CD4-positive, alpha-beta T cell treated with Interferon alpha-2 for 1 hour (primary cell): ENCODE measurements at regions not wholly inside any gene's neighbourhood (a gene's known extent, or its start where the extent isn't known, plus 50 kb on each side); places are given as distances from the start of the nearest gene placed in this dataset.
"Not testable (repeated sequence)": the region's sequence is repeated elsewhere in the genome, so short reads cannot be mapped to it uniquely, and the experiment has no call there.

Source experiments
- DNase-seq, 2 donors: peaks; one replicate each; pipeline ENCODE4 v3.0.0-alpha.2; 2020 to 2022

- DNase-seq = no peak
Measured at GRCh38 chr3:191648787-191649186, 187.8 kb downstream of the PYDC2 start.

GRCh38 chr3:191649626-191650025 is 188.7 kb downstream of the PYDC2 start:
- no peak for DNase-seq

DNA sequence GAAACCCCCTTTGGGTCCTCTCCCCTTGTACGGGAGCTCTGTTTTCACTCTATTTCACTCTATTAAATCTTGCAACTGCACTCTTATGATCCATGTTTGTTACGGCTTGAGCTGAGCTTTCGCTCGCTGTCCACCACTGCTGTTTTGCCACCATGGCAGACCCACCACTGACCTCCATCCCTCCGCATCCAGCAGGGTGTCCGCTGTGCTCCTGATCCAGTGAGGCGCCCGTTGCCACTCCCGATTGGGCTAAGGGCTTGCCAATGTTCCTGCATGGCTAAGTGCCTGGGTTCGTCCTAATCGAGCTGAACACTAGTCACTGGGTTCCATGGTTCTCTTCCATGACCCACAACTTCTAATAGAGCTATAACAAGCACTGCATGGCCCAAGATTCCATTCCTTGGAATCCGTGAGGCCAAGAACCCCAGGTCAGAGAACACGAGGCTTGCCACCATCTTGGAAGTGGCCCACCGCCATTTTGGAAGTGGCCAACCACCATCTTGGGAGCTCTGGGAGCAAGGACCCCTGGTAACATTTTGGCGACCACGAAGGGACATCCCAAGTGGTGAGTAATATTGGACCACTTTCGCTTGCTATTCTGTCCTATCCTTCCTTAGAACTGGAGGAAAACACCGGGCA is 197.9 kb downstream of the PYDC2 start:
- DNase-seq = not testable (repeated sequence)

GRCh38 chr3:191662150-191662549 is 201.2 kb downstream of the PYDC2 start:
- not testable (repeated sequence) for DNase-seq

- no peak for DNase-seq
Measured at GRCh38 chr3:191680989-191681597, 220.1 kb downstream of the PYDC2 start.

GRCh38 chr3:191682961-191683360 is 222.0 kb downstream of the PYDC2 start:
- DNase-seq = no peak

- DNase-seq = no peak
Measured at GRCh38 chr3:191686626-191687025, 225.7 kb downstream of the PYDC2 start.

GRCh38 chr3:191688756-191689433 is 227.9 kb downstream of the PYDC2 start:
- no peak for DNase-seq

DNA sequence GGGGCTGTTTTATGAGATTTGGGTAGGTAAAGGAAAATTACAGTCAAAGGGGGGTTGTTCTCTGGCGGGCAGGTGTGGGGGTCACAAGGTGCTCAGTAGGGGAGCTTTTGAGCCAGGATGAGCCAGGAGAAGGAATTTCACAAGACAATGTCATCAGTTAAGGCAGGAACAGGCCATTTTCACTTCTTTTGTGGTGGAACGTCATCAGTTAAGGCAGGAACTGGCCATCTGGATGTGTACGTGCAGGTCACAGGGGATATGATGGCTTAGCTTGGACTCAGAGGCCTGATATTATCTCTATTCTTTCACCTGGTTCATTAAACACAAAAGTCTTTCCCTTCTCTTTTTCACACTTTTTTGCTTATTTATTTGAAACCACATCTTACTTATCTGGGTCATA is 230.2 kb downstream of the PYDC2 start:
- DNase-seq = not testable (repeated sequence)

DNA sequence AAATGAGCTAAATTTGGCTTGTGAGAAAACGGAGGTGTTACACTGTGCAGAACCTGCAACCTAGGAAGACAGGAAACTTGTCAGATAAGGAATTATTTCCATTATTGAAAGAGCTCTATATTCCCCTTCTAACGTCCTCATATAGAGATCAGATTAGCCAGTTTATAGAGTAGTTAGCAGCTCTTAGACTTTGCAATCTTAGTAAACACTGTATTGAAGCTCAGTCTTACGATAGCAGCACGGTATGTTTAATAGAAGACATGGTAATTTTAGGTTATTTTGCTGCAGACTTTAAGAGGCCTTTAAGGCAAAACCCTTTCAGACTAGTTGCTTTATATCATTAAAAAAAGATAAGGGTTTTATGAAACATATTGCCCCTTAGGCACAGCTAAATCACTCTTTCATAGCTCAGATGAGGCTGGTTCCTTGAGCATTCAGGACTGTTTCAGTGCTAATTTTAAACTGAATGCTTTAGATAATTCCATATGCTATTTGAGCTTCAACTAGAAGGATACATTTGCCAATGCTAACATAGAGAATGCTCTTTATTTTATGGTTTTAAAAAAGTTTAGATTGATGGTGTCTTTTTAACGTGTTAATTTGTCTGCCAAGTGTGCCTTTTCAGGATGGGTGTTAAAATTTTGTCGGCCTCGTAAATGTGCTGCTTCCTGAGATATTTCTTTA is 234.3 kb downstream of the PYDC2 start:
- DNase-seq = no peak

GRCh38 chr3:191695815-191696153 is 234.8 kb downstream of the PYDC2 start:
- DNase-seq = no peak

GRCh38 chr3:191696348-191696747 is 235.4 kb downstream of the PYDC2 start:
- no peak for DNase-seq

DNA sequence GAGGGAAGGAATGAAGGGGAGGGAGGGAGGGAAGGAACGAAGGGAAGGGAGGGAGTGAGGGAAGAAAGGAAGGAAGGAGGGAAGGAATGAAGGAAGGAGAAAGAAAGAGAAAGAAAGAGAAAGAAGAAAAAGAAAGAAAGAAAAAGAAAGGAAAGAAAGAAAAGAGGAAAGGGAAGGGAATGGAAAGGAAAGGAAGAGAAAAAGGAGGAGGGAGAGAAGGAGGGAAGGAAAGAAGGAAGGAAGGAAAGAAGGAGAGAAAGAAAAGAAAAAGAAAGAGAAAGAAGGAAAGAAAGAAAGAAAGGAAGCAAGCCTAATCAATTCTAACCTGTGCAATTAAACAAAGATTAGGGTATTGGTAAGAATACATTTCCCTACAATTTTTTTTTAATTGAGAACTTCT is 238.6 kb downstream of the PYDC2 start:
- no peak for DNase-seq

DNA sequence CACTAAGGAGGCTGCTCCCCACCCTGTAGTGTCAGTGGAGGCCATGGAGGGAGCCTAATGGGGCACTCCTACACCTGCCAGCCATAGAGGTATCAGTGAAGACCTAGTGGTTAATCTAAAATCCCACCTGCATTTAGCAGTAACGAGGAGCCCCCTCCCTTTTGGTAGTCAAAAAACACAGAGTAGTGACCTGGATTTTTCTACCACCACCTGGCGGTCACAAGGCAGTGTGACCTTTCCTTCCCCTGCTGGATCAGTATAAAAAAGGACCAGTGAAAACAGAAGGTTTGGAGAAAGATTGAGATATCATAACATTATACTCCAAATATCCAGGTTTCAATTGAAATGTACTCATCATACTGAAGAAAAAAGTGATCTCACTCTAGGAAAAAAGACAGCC is 241.2 kb downstream of the PYDC2 start:
- DNase-seq = no peak

DNA sequence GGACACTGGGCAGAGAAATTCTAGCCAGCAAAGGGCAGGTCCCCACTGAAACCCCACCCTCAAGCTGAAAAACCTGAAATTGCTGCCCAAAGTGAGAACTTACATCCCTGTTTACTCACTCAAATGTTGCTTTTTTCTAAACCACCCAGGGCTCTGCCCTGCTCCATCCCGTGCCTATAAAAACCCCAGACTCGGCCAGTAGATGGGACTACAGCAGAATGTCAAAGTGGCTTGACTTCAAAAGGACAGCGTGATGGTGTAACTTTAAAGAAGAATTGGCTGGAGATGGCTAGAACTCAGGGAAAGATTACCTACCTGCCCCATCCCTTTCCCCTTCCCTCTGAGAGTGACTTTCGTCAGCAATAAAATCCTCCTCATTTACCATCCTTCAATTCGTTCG is 246.9 kb downstream of the PYDC2 start:
- no peak for DNase-seq

GRCh38 chr3:191715585-191715984 is 254.6 kb downstream of the PYDC2 start:
- no peak for DNase-seq

DNA sequence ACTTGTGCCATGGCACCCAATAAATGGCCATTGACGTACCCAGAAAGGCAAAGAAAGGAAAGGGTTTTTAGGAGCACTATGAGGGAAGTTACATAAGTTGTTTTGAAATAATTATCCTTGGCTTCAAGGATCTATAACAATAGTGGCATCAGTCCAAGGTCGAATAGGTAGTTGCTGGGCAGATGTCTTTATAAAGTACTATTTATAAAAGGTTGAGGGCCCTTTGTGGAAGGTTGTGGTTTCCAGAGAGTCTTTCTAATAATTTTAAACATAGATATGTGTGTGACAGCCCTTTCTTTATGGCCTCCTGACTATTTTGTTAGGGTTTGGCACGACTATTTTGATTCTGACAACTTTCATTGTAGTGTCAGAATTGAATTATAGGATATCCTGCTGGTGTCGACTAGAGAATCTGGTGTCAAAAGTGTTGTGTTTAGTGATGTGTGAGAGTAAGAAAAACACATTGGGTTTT is 260.5 kb downstream of the PYDC2 start:
- no peak for DNase-seq

DNA sequence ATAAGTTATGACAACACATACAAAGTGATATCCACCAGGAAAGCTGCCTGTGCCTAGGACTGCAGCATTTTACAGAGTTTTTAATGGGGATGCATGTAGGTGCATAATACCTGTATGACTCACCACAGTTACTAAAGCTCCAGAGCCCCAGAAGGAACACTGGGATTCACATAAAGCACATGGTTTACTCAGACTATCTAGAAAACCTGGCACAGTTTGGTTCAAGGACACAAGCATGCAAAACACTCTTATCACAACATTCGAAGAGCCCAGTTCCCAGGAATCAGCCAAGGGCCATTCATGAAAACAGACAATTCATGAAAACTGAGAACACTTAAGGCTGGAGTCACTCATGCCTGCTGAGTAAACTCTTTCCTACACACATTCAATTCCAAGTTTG is 261.0 kb downstream of the PYDC2 start:
- no peak for DNase-seq

DNA sequence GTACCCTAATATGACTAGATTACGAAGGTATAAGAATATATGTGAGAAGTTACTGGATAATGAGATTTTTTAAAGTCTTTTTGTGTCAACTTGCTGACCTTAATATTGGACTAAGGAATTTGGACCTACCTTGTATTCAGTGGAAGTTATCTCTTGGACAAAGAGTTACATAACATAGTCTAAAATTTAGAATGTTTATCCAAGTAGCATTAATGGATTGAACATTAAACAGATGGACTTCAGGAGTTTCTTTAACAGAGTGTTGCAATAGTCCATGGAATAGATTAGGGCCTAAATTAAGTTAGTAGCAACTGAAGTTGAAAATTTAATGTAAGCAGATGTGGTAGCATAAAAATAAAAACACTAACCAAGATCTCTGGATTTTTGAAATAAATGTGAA is 266.4 kb downstream of the PYDC2 start:
- DNase-seq = no peak

DNA sequence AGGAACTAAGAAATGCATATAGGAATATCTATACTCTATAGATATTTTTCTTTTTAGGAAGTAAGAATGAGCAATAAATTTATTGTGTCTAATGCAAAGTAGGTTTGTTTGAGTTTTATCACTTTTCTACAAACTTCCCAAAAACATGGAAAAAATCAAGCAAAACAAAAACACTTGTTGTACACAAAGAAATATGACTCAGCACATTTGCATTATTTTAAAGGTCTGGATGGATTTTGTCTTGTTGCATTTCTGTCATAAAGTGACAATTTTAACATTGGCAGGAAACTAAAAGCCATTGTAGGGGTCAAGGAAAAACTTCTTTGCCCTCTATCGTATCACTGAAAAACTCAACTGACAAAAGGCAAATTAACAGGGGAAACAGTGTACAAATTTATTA is 267.2 kb downstream of the PYDC2 start:
- no peak for DNase-seq

- DNase-seq = no peak
Measured at GRCh38 chr3:191737742-191738141, 276.8 kb downstream of the PYDC2 start.

DNA sequence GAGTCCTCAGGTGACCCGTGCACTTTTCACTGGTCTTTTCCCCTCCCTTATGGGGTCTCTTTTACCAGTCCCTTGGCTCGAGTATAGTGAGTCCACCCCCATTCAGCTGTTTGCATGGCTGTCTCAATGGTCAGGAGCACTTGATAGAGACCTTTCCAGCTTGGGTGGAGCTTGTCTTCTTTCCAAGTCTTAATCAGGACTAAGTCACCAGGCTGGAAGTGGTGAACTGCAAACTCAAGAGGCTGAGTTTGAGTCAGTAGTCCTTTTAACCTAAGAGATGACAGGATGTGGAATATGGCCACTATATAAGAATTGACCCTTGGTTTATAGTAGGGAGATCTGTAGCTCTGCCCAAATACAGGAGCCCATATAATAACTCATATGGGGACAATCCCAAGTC is 279.7 kb downstream of the PYDC2 start:
- no peak for DNase-seq

- DNase-seq = not testable (repeated sequence)
Measured at GRCh38 chr3:191741847-191742350, 280.9 kb downstream of the PYDC2 start.

GRCh38 chr3:191743283-191743682 is 282.3 kb downstream of the PYDC2 start:
- no peak for DNase-seq
